GM18870 (cell line): ENCODE measurements at regions not wholly inside any gene's neighbourhood (a gene's known extent, or its start where the extent isn't known, plus 50 kb on each side); places are given as distances from the start of the nearest gene placed in this dataset.
"Not testable (repeated sequence)": the region's sequence is repeated elsewhere in the genome, so short reads cannot be mapped to it uniquely, and the experiment has no call there.

Source experiments
- ATAC-seq: cut with Tn5 transposase; IDR thresholded peaks from one replicate; pipeline ENCODE4 v1.9.1; 2021; ENCODE audit warnings: moderate library complexity; ENCODE audit not compliant: unreplicated experiment

- no peak for ATAC-seq
Observed at GRCh38 chr9:30010691-30011090, 2373.8 kb upstream of the ACO1 start.

- no peak for ATAC-seq
Observed at GRCh38 chr9:30012622-30013021, 2371.8 kb upstream of the ACO1 start.

GRCh38 chr9:30015073-30015472, 2369.4 kb upstream of the ACO1 start:
- ATAC-seq, result no peak

- no peak for ATAC-seq
Observed at GRCh38 chr9:30020161-30020560, 2364.3 kb upstream of the ACO1 start.

GRCh38 chr9:30035761-30036160, 2348.7 kb upstream of the ACO1 start:
- no peak for ATAC-seq

GRCh38 chr9:30036558-30036957, 2347.9 kb upstream of the ACO1 start:
- no peak for ATAC-seq

GRCh38 chr9:30039712-30040111, 2344.7 kb upstream of the ACO1 start:
- ATAC-seq, result no peak

- no peak for ATAC-seq
Observed at GRCh38 chr9:30048396-30048795, 2336.0 kb upstream of the ACO1 start.

- no peak for ATAC-seq
Observed at GRCh38 chr9:30058463-30058862, 2326.0 kb upstream of the ACO1 start.

- ATAC-seq, result no peak
Observed at GRCh38 chr9:30060976-30061375, 2323.5 kb upstream of the ACO1 start.

GRCh38 chr9:30065888-30066287, 2318.6 kb upstream of the ACO1 start:
- no peak for ATAC-seq

- not testable (repeated sequence) for ATAC-seq
Observed at GRCh38 chr9:30069236-30069635, 2315.2 kb upstream of the ACO1 start.

- ATAC-seq, result no peak
Observed at GRCh38 chr9:30075022-30075421, 2309.4 kb upstream of the ACO1 start.

GRCh38 chr9:30075451-30076199, 2308.8 kb upstream of the ACO1 start:
- peak; percentile 96 for ATAC-seq

- no peak for ATAC-seq
Observed at GRCh38 chr9:30078195-30078594, 2306.2 kb upstream of the ACO1 start.

GRCh38 chr9:30089428-30089827, 2295.0 kb upstream of the ACO1 start:
- ATAC-seq, result no peak

- no peak for ATAC-seq
Observed at GRCh38 chr9:30103647-30104394, 2280.6 kb upstream of the ACO1 start.

GRCh38 chr9:30107134-30107533, 2277.3 kb upstream of the ACO1 start:
- ATAC-seq, result not testable (repeated sequence)

- ATAC-seq, result no peak
Observed at GRCh38 chr9:30116673-30117217, 2267.7 kb upstream of the ACO1 start.

GRCh38 chr9:30120666-30121065, 2263.8 kb upstream of the ACO1 start:
- ATAC-seq, result no peak

GRCh38 chr9:30121611-30122010, 2262.8 kb upstream of the ACO1 start:
- ATAC-seq, result no peak

GRCh38 chr9:30125881-30126280, 2258.6 kb upstream of the ACO1 start:
- ATAC-seq, result no peak
